Left cardiac atrium (tissue), 4 donors: ENCODE measurements at regions not wholly inside any gene's neighbourhood (a gene's known extent, or its start where the extent isn't known, plus 50 kb on each side); places are given as distances from the start of the nearest gene placed in this dataset.

Experiments used
- ATAC-seq, 2 donors: fragments of 200-7000 bp; cut with Tn5 transposase; one replicate each; pipeline ENCODE4 v1.9.1; 2020; ENCODE audit warnings: mild to moderate bottlenecking in 2 of 2, moderate library complexity in 2 of 2
- DNase-seq: peaks from one replicate; pipeline ENCODE4 v3.0.0-alpha.2; 2020
- intact Hi-C, 2 donors: fragments of 100-400 bp; cut with DNase I; formaldehyde crosslinking; loops; one replicate each; pipeline versions ENCODE4 v1.14.1 to v1.15.1; 2022 to 2023
- donor health status: DM: no; HTN: yes; CAD: no.
- donor health status: DM: no; HTN: yes; CAD: no; lungs with severe emphysema.
- donor health status: DM: yes; HTN: yes; CAD: no.
- donor health status: Dilated cardiomyopathy.

GRCh38 chr20:58113716-58114115 is 114.7 kb downstream of the ANKRD60 start:
- intact Hi-C loops, result no loop called here
- ATAC-seq (no peak), DNase-seq (no peak)

DNA sequence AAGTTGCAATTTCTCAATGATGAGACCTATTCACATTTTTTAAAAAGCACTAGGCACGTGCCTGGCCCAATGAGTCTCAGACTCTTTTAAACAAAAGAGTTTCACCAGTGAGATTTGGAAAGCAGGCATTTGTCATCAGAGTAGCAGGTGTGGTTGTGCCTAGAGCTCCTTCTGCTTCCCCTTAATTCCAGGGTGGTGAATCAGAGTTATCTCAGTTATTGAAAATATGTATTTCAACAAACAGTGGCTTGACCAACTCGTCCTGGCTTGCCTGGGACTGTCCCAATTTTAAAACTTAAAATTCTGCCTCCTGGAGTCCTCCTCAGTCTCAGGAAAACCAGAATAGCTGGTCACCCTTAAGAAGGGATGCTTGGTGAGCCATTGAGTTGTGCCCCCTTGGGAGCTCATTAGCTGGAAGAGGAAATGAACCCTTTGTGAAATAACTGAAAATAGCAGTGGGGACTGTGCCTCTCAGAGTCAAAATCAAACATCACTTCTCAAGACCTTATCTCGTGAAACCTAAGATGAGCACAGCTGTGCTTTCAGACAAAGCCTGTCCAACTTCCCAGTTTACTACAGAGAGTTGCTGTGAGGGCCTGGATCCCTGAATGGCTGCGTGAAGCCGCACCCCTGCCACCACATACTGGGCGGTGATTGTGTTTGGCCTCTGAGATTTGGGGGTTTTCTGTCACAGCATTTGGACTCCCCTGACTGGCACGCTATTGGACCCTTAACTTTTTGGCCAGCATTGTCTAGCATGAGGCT is 116.3 kb downstream of the ANKRD60 start:
- intact Hi-C loops, result no loop called here
- ATAC-seq (peak in 1 of 2 donors; percentile 11), DNase-seq (no peak)

DNA sequence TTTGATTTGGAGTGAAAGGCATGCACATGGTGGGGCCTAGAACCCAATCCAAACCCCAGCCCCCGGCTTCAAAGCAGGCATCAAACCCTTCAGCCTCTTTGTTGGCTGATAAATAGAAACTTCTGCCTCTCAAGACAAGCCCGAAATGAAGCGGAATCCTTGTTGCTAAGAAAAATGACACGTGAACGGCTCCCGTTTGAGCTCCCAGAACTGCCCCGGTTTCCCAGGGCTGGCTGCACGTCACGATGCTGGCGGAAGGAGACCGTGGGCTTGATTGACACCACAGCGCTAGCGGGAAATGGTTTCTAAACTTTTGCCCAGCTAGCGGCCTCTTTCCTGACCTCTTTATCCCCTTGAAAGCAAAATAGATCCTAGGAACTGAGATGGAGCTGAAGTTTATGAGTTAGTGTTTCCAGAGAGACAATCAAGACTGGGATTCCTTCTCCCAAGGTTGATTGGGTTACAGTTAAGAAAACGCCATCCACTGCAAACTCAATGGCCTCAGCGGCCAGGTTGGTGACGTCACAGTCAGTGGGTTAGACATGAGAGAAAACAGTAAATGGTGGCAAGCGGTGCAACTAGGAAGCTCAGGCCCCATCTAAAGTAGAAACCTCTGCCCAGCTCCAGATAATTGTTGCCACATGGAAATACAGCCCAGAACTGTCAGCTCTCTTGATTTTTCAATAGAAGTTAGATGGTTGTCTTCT is 117.0 kb downstream of the ANKRD60 start:
- DNase-seq (no peak), ATAC-seq (no peak)
- intact Hi-C loops, result no loop called here

GRCh38 chr20:58109918-58110635 is 118.4 kb downstream of the ANKRD60 start:
- intact Hi-C loops, result no loop called here

GRCh38 chr20:58109126-58109880 is 119.2 kb downstream of the ANKRD60 start:
- DNase-seq, result no peak
- intact Hi-C loops, result no loop called here
- ATAC-seq, result no peak

More at GRCh38 chr20:58109918-58110635, 118.4 kb downstream of the ANKRD60 start:
- DNase-seq (no peak), ATAC-seq (no peak)

GRCh38 chr20:58107533-58107932 is 120.9 kb downstream of the ANKRD60 start:
- ATAC-seq, result no peak
- intact Hi-C loops, result no loop called here
- no peak for DNase-seq

GRCh38 chr20:58106143-58106750 is 122.2 kb downstream of the ANKRD60 start:
- intact Hi-C loops, result no loop called here
- ATAC-seq (no peak), DNase-seq (no peak)

- intact Hi-C loops, result no loop called here
- no peak for ATAC-seq
- DNase-seq, result no peak
Observed at GRCh38 chr20:58103961-58104360, 124.5 kb downstream of the ANKRD60 start.

DNA sequence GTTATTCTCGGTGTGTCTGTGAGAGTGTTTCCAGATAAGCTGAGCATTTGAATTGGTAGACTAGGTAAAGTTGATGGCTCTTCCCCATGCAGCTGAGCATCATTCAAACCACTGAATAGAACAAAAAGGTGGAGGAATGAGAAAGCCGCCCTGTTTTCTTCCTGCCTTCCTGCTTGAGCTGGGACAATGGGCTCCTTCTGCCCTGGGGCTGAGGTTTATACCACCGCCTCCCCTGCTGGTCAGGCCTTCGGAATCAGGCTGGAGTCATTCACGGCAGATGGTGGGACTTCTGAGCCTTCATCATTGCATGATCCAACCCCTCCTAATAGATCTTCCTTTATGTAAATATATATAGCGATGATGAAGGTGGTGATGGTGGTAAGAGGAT is 124.9 kb downstream of the ANKRD60 start:
- no peak for DNase-seq
- no peak for ATAC-seq
- intact Hi-C loops, result no loop called here

DNA sequence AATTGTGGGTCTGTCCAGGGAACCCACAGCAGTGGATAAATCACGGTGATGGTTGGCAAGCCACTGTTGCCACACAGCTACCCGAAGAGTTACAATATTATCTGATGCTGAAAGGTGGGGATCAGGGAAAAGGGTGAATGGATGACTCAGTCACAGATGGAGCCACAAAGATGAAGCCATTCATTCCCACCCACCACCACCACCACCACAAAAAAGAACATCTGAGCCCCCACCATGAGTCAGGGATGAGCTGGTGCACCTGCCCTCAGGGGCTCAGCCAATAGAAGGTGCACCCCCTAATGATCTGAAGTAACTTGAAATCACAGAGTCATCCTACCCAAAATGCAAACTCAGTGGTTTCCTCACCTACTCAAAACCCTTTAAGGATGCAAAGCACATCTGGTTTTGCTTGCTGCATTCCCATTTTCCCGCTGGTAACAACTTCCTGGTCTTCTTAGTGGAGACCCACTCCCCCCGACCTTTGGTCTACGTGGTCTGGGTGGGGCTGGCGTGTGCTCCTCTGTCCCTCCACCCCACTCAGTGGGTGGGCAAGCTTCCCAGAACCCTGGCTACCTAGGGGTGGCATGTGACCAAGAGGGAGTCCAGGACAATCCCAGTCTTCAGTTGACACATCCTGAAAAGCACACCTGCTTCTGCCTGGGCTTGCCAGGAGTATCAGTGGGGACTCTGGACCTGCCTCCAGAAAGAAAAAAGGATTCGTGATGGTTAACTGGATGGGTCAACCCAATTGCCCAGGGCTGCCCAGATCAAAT is 125.5 kb downstream of the ANKRD60 start:
- DNase-seq, result no peak
- intact Hi-C loops, result no loop called here
- ATAC-seq, result no peak

DNA sequence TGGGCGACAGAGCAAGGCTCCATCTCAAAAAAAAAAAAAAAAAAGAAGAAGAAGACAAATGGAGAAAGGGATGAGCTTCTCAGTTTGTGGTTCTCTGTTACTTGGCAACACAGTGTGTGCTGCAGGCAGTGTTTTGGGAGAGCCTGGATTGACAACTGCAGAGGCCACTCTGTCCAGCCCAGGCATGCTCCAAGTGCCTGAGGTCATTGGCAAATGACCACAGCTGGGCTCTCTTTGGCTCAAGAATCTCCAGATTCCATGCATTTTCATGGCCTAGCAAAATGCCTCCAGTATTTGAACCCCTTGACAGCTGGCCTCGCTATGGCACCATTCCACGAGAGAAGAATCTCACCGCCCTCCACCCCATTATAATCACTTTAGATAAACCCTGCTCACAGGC is 126.2 kb downstream of the ANKRD60 start:
- intact Hi-C loops, result no loop called here
- no peak for ATAC-seq
- DNase-seq, result no peak

- intact Hi-C loops, result no loop called here
- DNase-seq (no peak), ATAC-seq (no peak)
Observed at GRCh38 chr20:58100731-58101356, 127.6 kb downstream of the ANKRD60 start.

- ATAC-seq, result no peak
- intact Hi-C loops, result no loop called here
Observed at GRCh38 chr20:58099956-58100730, 128.3 kb downstream of the ANKRD60 start.

DNA sequence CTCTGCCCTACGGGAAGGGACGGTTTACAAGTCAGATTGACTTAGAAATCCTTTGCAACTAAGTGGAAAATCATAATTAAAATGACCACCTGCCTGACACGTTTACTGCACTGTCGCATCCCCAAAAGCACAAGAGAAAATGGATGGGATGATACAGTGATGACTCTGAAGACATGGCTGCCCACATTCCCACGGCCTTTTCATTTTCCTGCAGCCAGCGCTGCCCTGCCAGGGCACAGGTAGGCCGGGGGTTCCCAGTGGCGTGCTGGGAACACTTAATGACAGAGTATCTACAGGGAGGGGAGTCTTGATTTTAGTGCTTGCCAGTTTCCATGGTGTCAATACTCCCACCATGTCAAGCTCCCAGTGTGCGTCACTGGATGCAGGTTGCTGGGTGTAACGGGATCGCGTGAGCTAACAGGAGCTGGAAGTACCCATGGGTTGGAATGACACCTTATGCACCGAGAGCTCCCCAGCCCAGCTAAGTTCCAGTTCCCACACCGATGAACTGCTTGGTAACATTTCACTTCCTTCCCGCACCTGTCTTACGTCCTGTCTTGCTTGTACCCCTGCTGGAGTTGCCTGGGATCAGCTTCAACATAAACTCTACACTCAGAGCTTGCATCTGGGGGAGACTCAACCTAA is 129.0 kb downstream of the ANKRD60 start:
- DNase-seq (no peak), ATAC-seq (no peak)
- intact Hi-C loops, result no loop called here

More at GRCh38 chr20:58099956-58100730, 128.3 kb downstream of the ANKRD60 start:
- no peak for DNase-seq

DNA sequence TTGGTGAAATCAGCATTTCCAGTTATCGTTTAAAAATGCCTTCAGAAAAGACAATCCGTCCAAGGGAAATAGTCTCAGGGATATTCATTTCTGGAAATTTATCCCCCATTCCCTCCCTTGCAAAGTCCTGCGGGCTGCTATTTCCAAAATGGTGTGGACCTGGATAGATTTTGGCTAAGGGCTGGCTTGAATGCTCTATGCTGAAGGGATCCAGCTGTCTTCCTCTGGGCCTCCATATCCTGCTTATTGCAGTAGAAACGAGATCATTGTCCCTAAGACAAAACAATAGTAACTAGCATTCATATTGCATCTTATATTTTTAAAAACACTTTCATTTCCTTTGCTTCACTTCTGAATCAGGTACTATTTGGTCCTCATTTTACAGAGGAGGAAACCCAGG is 129.9 kb downstream of the ANKRD60 start:
- DNase-seq (no peak), ATAC-seq (no peak)
- intact Hi-C loops, result no loop called here

DNA sequence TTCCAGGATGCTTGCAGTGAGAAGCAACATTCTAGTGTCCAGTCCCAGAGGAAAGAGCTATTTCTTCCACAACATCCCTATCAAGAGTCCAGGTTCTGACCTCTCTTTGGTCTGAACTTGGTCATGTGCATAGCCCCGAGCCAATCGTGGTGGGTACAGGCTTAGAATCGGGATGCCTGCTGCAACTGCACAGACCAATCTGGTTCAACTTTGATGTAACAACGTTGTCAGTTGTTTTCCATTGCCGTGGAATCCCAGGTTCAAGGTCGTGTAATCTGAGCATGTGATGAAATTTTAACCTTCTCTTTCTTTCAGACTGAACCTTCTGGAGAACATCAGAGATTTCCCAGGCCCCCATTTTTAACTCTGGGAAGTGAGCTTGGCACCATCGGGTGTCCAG is 130.5 kb downstream of the ANKRD60 start:
- intact Hi-C loops, result no loop called here
- DNase-seq (no peak), ATAC-seq (no peak)

- DNase-seq (no peak), ATAC-seq (no peak)
- intact Hi-C loops, result no loop called here
Observed at GRCh38 chr20:58097429-58097828, 131.0 kb downstream of the ANKRD60 start.
